ENCODE measurements at regions not wholly inside any gene's neighbourhood (a gene's known extent, or its start where the extent isn't known, plus 50 kb on each side); places are given as distances from the start of the nearest gene placed in this dataset.

GRCh38 chr6:43838276-43839036 lies 68.4 kb downstream of the VEGFA start:
- ATAC-seq, result peak; percentile 87
- H3K4me2 ChIP-seq (ENCODE audit: insufficient read depth, low read length), result peak overlapping the region; percentile 57
- H2AFZ ChIP-seq (ENCODE audit: low read depth, low read length), result peak overlapping the region; percentile 73
- H3K79me2 ChIP-seq (ENCODE audit: control insufficient read depth, insufficient read depth, low read length), result no peaks in the 10 kb centered on the region
- H3K27me3 ChIP-seq (ENCODE audit: control insufficient read depth in 2 of 2, insufficient read depth in 2 of 2, low read length in 2 of 2), result peaks cover 5 to 12% of the 10 kb centered on the region in 2 experiments; a peak in 4 of 5 replicates
- no peaks in the 10 kb centered on the region for H3K9me3 ChIP-seq (replicated peaks; ENCODE audit: control insufficient read depth, insufficient read depth, low read depth, low read length)
- BruUV-seq (replicated peaks), result no TSS peak
- intact Hi-C loops (cut with micrococcal nuclease), result loop anchor here (1.0 to 10.0 kb wide), 6 partner anchors 51 to 239 kb away; no protein-coding TSS in a partner anchor
- no peak overlapping the region for H3K4me3 ChIP-seq
- FAIRE-seq, result peak; percentile 75
- H3K9me1 ChIP-seq (ENCODE audit: control insufficient read depth, insufficient read depth, low read length), result no peaks in the 10 kb centered on the region
- DNase-seq (ENCODE audit: extremely low read depth in 1 of 4, low spot score in 3 of 4), result peak; percentile 73 to 84 (median 78)
- WGBS (ENCODE audit: insufficient coverage, low coverage, missing lambda C conversion rate), result 17% methylated on average over 9 of the region's 9 CpGs
- ChIA-PET CTCF (ENCODE audit: low intra/inter-chr PET ratio) (interaction anchor here (0.7 to 1.4 kb wide), 5 partner anchors 10 to 69 kb away, joined by 3 to 5 read pairs (median 4); partner anchors contain the start of gene VEGFA), POLR2A (no interaction called here)
- H3K4me1 ChIP-seq (replicated peaks in 1 of 2; ENCODE audit: control insufficient read depth in 2 of 2, insufficient read depth in 2 of 2, low read length in 2 of 2), result peaks cover 30 to 38% of the 10 kb centered on the region in 2 experiments
- H3K9ac ChIP-seq (ENCODE audit: insufficient read depth in 1 of 2, low read depth in 2 of 2, low read length in 2 of 2), result peak overlapping the region; percentile 65 to 90; a peak in 3 of 4 replicates
- 0 out of 2 replicates have a peak, but pooled peaks cover 7% of the 10 kb centered on the region for H4K20me1 ChIP-seq (replicated peaks; ENCODE audit: control insufficient read depth, insufficient read depth, low read length)
- H3K36me3 ChIP-seq (ENCODE audit: control insufficient read depth, insufficient read depth, low read length), result no peaks in the 10 kb centered on the region
- in situ Hi-C loops (cut with MboI), result no loop called here
- peak overlapping the region; percentile 44; the same call in 2 of the 3 replicates for H3K27ac ChIP-seq (ENCODE audit: extremely low read depth, low read depth, low read length)
- TF ChIP-seq HLTF (IDR thresholded peaks at IDR 0.05) (no peak), NELFE (IDR thresholded peaks at IDR 0.05; ENCODE audit: insufficient read depth, insufficient read length) (no peak), IRF9 (tag; IDR thresholded peaks at IDR 0.05) (peak; percentile 82), KDM2B (CRISPR knock-in tag; IDR thresholded peaks at IDR 0.05) (no peak), TAF15 (IDR thresholded peaks at IDR 0.05; ENCODE audit: low read depth, low read length) (no peak), SRF (CRISPR knock-in tag; IDR thresholded peaks at IDR 0.05) (no peak; a peak in 1 of 4 replicates), ETV6 (IDR thresholded peaks at IDR 0.05; ENCODE audit: borderline replicate concordance in 1 of 2, low read depth in 2 of 2, low read length in 1 of 2) (no peak), ETV6 (CRISPR knock-in tag; IDR thresholded peaks at IDR 0.05; ENCODE audit: borderline replicate concordance) (no peak), CREM (IDR thresholded peaks at IDR 0.05; ENCODE audit: low read depth) (no peak), SNIP1 (IDR thresholded peaks at IDR 0.05; ENCODE audit: low read depth) (no peak), CBX3 (IDR thresholded peaks at IDR 0.05; ENCODE audit: borderline replicate concordance in 1 of 2, low read length in 2 of 2) (peak in 1 of 2 experiments; percentile 19; a peak in 1 of 3 replicates), GABPB1 (CRISPR knock-in tag; IDR thresholded peaks at IDR 0.05) (no peak), E2F1 (CRISPR knock-in tag; IDR thresholded peaks at IDR 0.05) (no peak), ZKSCAN1 (IDR thresholded peaks at IDR 0.05; ENCODE audit: low read depth, low read length) (0 out of 2 replicates have a peak, but pooled peaks have one; percentile 19), NR3C1 (CRISPR knock-in tag; IDR thresholded peaks at IDR 0.05) (no peak), ZNF174 (CRISPR knock-in tag; IDR thresholded peaks at IDR 0.05) (no peak), SAFB (IDR thresholded peaks at IDR 0.05; ENCODE audit: borderline replicate concordance, low read depth, low read length) (peak; percentile 64; the same call in 1 of the 2 replicates), PTTG1 (tag; IDR thresholded peaks at IDR 0.05; ENCODE audit: low read depth) (no peak), IRF1 (CRISPR knock-in tag; IDR thresholded peaks at IDR 0.05; ENCODE audit: borderline replicate concordance) (no peak), HDAC8 (tag; IDR thresholded peaks at IDR 0.05) (no peak)

Measured in K562 (cell line).